Neural progenitor cell (in vitro differentiated cells): ENCODE measurements at regions not wholly inside any gene's neighbourhood (a gene's known extent, or its start where the extent isn't known, plus 50 kb on each side); places are given as distances from the start of the nearest gene placed in this dataset.

ENCODE experiments used
- EZH2 ChIP-seq: fragments of 200-600 bp; sonication (generic); IDR thresholded peaks from 2 replicates; pipeline ENCODE4 v1.6.1; 2017; ENCODE audit warnings: antibody characterized with exemption, mild to moderate bottlenecking, moderate library complexity
- EZH2phosphoT487 ChIP-seq: fragments of 200-600 bp; sonication (generic); IDR thresholded peaks from 2 replicates; pipeline ENCODE4 v1.6.1; 2017; ENCODE audit warnings: antibody characterized with exemption
- TF ChIP-seq, protein P1 (sequence below): fragments of 200-600 bp; sonication (generic); IDR thresholded peaks from 2 replicates; pipeline ENCODE4 v1.5.1; 2017; ENCODE audit warnings: antibody characterized with exemption, mild to moderate bottlenecking

GRCh38 chrX:17986440-17986839 lies 125.3 kb upstream of the RAI2 start:
- TF ChIP-seq, protein P1, sequence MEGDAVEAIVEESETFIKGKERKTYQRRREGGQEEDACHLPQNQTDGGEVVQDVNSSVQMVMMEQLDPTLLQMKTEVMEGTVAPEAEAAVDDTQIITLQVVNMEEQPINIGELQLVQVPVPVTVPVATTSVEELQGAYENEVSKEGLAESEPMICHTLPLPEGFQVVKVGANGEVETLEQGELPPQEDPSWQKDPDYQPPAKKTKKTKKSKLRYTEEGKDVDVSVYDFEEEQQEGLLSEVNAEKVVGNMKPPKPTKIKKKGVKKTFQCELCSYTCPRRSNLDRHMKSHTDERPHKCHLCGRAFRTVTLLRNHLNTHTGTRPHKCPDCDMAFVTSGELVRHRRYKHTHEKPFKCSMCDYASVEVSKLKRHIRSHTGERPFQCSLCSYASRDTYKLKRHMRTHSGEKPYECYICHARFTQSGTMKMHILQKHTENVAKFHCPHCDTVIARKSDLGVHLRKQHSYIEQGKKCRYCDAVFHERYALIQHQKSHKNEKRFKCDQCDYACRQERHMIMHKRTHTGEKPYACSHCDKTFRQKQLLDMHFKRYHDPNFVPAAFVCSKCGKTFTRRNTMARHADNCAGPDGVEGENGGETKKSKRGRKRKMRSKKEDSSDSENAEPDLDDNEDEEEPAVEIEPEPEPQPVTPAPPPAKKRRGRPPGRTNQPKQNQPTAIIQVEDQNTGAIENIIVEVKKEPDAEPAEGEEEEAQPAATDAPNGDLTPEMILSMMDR, result no peak
- TF ChIP-seq EZH2 (no peak), EZH2phosphoT487 (no peak)
